ENCODE measurements at regions not wholly inside any gene's neighbourhood (a gene's known extent, or its start where the extent isn't known, plus 50 kb on each side); places are given as distances from the start of the nearest gene placed in this dataset.

- no peak for TF ChIP-seq REST (IDR thresholded peaks at IDR 0.05)
These were observed 152.8 kb downstream of the TFCP2L1 start (continued) for GRCh38 chr2:121132054-121132761.

GRCh38 chr2:121132762-121133107, 152.3 kb downstream of the TFCP2L1 start:
- Histone ChIP-seq H3K27ac (no peak overlapping the region), H3K4me2 (no peak overlapping the region), H3K4me1 (no peaks in the 10 kb centered on the region), H3K9me3 (no peaks in the 10 kb centered on the region), H3K4me3 (no peak overlapping the region)
- no peak for DNase-seq (ENCODE audit: low read depth in 1 of 2, low spot score in 1 of 2)
- 45% methylated on average over 6 of the region's 6 CpGs for WGBS (ENCODE audit: missing lambda C conversion rate)
- POLR2A ChIA-PET = no interaction called here
- CTCF ChIA-PET = interaction anchor here (1.0 to 3.1 kb wide), 3 partner anchors 10 to 223 kb away, joined by 5 to 11 read pairs (median 5); no protein-coding TSS in a partner anchor
- no peak for TF ChIP-seq CBX2 (IDR thresholded peaks at IDR 0.05; ENCODE audit: borderline replicate concordance, low read depth)
- TF ChIP-seq REST (IDR thresholded peaks at IDR 0.05) = no peak
- no peak for TF ChIP-seq KDM1A (IDR thresholded peaks at IDR 0.05; ENCODE audit: low read depth)
- TF ChIP-seq MAFK (IDR thresholded peaks at IDR 0.05; ENCODE audit: partially characterized antibody) = no peak
- TF ChIP-seq SMC3 (IDR thresholded peaks at IDR 0.05) = no peak
- no peak for TF ChIP-seq POLR2AphosphoS2 (conservative IDR thresholded peaks at IDR 0.05; ENCODE audit: low read length)
- no peak for TF ChIP-seq RNF2 (IDR thresholded peaks at IDR 0.05; ENCODE audit: borderline replicate concordance, low read depth)
- no peak for TF ChIP-seq HOXB13 (CRISPR knock-in tag; IDR thresholded peaks at IDR 0.05; ENCODE audit: low read depth)
- no peak for TF ChIP-seq JUN (IDR thresholded peaks at IDR 0.05)
- no peak for TF ChIP-seq MYC (IDR thresholded peaks at IDR 0.05; ENCODE audit: borderline replicate concordance, low read length)
- TF ChIP-seq FOSB (CRISPR knock-in tag; IDR thresholded peaks at IDR 0.05) = no peak
- TF ChIP-seq EHF (CRISPR knock-in tag; IDR thresholded peaks at IDR 0.05) = no peak
- TF ChIP-seq EP300 (IDR thresholded peaks at IDR 0.05) = no peak
- TF ChIP-seq HOXB5 (CRISPR knock-in tag; IDR thresholded peaks at IDR 0.05) = no peak
- no peak for FAIRE-seq
- ATAC-seq = no peak

- ATAC-seq = no peak
- ChIA-PET POLR2A (no interaction called here), CTCF (interaction anchor here (1.6 to 3.1 kb wide), 2 partner anchors 38 to 222 kb away, joined by 5 to 11 read pairs; no protein-coding TSS in a partner anchor)
- H3K4me1 ChIP-seq = no peaks in the 10 kb centered on the region
- no peak overlapping the region for H3K4me2 ChIP-seq
- H3K9me3 ChIP-seq = no peaks in the 10 kb centered on the region
- H3K4me3 ChIP-seq = no peak overlapping the region
- WGBS (ENCODE audit: missing lambda C conversion rate) = 62% methylated on average over 10 of the region's 13 CpGs
- TF ChIP-seq E2F6 (IDR thresholded peaks at IDR 0.05; ENCODE audit: borderline replicate concordance, low read depth) = no peak
- TF ChIP-seq EP300 (IDR thresholded peaks at IDR 0.05) = no peak
- no peak for TF ChIP-seq HDAC2 (IDR thresholded peaks at IDR 0.05)
- no peak for TF ChIP-seq RARB (CRISPR knock-in tag; IDR thresholded peaks at IDR 0.05)
- no peak for TF ChIP-seq SMC3 (IDR thresholded peaks at IDR 0.05)
- TF ChIP-seq EHF (CRISPR knock-in tag; IDR thresholded peaks at IDR 0.05) = no peak
- TF ChIP-seq HOXB13 (CRISPR knock-in tag; IDR thresholded peaks at IDR 0.05; ENCODE audit: low read depth) = no peak
- TF ChIP-seq PBX3 (IDR thresholded peaks at IDR 0.05) = no peak
- no peak for TF ChIP-seq POLR2A (IDR thresholded peaks at IDR 0.05; ENCODE audit: low read length)
- TF ChIP-seq FOSB (CRISPR knock-in tag; IDR thresholded peaks at IDR 0.05) = no peak
- TF ChIP-seq CTCF (IDR thresholded peaks at IDR 0.05) = no peak
- FAIRE-seq = no peak
- DNase-seq (ENCODE audit: low read depth in 1 of 2, low spot score in 1 of 2) = no peak
- H3K27ac ChIP-seq = no peak overlapping the region
These were observed 151.3 kb downstream of the TFCP2L1 start for GRCh38 chr2:121133551-121134319.
